NCI-H2227 (cell line): ENCODE measurements at regions not wholly inside any gene's neighbourhood (a gene's known extent, or its start where the extent isn't known, plus 50 kb on each side); places are given as distances from the start of the nearest gene placed in this dataset.

ENCODE experiments used
- DNase-seq: peaks from one replicate; lab custom pipeline; 2025; ENCODE audit not compliant: unreplicated experiment; lab: John Stamatoyannopoulos, UW

- no peak for DNase-seq
Measured at GRCh38 chr5:130731839-130732238, 433.2 kb downstream of the HINT1 start.

DNA sequence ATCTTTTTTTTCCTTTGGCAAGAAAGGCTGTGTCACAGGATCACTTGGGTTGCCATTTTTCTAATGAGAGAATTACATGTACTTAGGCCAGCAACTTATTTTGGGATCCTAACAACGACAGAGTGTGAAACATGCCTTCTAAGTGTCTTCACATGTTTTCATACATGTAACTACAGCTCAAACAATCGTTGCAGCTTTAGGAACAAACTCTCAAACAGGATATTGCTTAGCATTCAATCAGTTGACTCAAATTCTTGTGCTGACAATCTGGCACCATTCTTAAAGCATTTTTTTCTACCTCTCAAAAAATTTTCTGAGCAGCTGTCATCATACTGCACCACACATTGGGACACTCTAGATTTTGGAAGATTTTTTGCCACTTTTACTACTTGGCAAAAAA, 435.5 kb downstream of the HINT1 start:
- DNase-seq = no peak

DNA sequence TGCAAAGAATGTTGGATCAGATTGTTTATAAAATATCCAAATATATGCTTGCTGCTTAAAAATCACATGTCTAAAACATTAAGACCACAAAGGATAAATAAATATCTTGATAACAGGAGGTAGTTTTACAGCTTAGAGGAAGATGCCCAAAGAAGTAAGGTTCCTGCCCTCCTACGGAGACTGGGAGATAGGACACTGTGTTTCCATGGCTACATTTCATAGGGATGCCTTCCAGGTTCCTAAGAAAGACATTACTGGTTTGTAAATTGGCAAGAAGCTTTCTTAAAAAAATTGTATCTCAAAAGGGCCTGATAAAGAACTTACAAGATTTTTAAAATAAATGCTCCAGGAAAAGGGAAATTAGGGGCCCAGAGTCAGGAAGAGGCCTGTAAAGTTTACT, 437.2 kb downstream of the HINT1 start:
- DNase-seq = no peak

GRCh38 chr5:130724658-130725057, 440.4 kb downstream of the HINT1 start:
- no peak for DNase-seq

DNA sequence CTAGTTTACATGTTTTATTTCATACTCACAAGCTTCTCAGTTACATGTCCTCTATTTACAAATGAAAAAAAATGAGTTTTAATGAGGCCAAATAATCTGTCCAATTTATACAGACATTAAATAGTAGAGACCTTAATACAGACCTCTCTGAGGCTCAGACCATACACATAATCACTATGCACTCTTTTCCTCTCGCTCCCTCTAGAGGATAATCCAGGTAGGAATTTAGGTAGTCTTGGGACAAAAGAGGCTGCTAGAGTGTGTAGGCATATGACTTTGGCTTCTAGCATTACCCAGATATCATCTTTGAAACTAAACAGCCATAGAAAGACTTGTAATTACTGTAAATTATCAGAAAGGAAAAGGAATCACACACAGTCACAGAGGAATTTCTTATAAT, 444.7 kb downstream of the HINT1 start:
- no peak for DNase-seq

GRCh38 chr5:130715541-130715940, 449.5 kb downstream of the HINT1 start:
- no peak for DNase-seq

DNA sequence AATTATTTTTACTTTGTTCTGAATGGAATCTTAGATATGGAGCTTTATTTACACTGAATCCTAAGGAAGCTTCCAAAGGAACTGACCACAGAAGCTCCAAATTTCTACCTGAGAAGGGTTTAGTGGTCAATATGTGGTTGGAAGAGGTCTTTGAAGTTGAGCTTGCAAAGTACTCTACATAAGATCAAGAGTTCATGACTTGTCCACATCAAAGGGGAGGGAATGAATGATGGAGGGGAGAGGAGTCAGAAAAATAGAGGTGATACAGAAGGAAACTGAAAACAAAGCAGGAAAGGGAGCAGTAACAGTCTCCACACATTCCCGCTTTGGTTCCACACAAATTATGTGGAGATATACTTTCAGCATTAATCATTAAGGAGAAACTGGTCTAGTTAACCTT, 450.9 kb downstream of the HINT1 start:
- DNase-seq = no peak

- DNase-seq = no peak
Measured at GRCh38 chr5:130712324-130712723, 452.7 kb downstream of the HINT1 start.

GRCh38 chr5:130710596-130710995, 454.5 kb downstream of the HINT1 start:
- DNase-seq = no peak

- DNase-seq = no peak
Measured at GRCh38 chr5:130708754-130709153, 456.3 kb downstream of the HINT1 start.

DNA sequence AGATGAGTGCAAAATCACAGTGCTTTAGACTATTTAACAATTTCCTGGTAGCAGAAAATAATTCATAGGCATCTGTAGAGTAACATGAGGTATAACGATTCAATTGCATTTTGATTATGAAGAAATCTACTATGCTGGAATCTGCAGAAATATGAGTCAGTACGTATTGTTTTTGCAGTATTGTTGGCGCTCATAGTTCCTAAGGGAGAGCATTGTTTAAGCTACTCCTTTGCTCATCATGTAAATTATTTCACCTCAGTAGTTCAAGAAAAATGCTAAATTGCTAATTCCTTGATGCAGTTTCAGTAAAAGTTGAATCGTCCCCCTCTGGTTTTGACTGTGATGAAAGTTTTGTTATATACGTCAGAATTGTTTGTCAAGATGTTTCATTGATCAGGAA, 458.4 kb downstream of the HINT1 start:
- DNase-seq = no peak

DNA sequence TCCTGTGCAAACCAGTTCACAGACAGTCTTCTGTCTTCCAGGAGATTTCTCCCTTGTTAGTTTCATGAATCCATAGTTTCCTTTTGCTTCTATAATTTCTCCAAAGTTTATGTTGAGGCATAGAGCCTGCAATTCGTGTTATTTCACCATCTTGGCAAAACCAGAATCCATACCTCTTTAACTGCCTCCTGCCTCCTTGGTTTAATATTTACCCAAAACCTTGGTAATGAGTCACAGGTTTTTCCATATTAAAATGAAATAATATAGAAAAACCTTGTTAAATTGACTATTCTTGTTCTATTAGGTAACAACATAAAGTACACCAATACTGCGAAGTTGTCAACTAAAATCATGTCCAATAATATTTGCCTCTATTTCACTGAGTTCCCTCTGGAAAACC, 459.7 kb downstream of the HINT1 start:
- DNase-seq = no peak

- no peak for DNase-seq
Measured at GRCh38 chr5:130693509-130693908, 471.5 kb downstream of the HINT1 start.

GRCh38 chr5:130692770-130693169, 472.3 kb downstream of the HINT1 start:
- DNase-seq = no peak

- DNase-seq = no peak
Measured at GRCh38 chr5:130689831-130690230, 475.2 kb downstream of the HINT1 start.

- no peak for DNase-seq
Measured at GRCh38 chr5:130687085-130687733, 477.8 kb downstream of the HINT1 start.

- no peak for DNase-seq
Measured at GRCh38 chr5:130678637-130679036, 486.4 kb downstream of the HINT1 start.

GRCh38 chr5:130666462-130666861, 498.6 kb downstream of the HINT1 start:
- no peak for DNase-seq

DNA sequence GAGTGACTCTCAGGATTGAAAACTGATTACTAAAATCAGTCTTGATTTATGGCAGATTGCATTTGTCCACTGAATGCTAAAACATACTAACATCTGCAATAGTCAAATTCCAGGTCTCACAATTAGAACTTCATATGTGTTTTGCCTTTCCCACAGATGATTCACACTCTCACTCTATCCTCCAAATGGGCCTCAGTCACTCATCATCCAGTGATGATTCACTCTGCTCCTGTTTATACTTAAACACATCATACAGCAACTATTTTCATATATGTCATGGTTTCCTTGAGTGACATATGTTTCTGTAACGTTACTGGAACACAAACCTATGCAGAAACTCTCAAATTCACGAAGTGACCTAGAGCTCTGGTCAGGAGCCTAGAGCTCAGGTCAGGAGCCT, 512.9 kb downstream of the HINT1 start:
- no peak for DNase-seq

GRCh38 chr5:130651440-130651839, 513.6 kb downstream of the HINT1 start:
- no peak for DNase-seq

DNA sequence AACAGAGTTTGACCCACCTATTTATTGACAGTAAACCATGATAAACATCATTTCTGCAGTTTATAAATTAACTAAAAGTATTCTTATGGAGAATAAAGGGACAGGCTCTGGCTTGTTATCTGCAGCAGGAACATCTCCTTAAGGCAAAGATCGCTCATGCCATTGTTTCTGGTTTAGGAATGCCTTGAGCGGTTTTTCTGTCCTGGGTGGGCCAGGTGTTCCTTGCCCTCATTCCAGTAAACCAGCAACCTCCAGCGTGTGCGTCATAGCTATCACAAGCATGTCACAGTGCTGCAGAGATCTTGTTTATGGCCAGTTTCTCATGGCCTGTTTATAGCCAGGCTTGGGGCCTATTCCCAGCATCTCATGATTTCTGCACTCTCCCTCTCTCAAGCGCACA, 521.7 kb downstream of the HINT1 start:
- no peak for DNase-seq

DNA sequence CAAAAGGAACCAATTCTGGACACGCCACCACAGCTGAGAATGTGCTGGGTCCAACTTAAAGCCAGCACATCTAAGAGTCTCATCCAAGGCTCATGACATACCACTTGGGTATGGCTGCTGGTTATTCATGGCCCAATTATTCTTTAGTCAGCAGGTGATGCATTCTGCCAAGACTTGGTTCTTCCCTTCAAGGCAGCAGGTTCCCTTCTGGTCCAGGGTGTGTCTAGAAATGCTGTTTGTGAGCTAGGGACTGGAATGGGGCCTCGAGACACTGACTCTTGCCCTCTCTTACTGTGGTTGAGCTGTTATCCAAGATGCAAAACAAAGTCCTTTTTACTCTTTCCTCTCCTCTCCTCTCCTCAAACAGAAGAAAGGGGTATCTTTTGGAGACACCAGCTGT, 522.6 kb downstream of the HINT1 start:
- no peak for DNase-seq

- no peak for DNase-seq
Measured at GRCh38 chr5:130627145-130627544, 537.9 kb downstream of the HINT1 start.

- no peak for DNase-seq
Measured at GRCh38 chr5:130624805-130625204, 540.3 kb downstream of the HINT1 start.
